HEK293 (cell line): ENCODE measurements at regions not wholly inside any gene's neighbourhood (a gene's known extent, or its start where the extent isn't known, plus 50 kb on each side); places are given as distances from the start of the nearest gene placed in this dataset.

Source experiments
- MYNN ChIP-seq: fragments of 450-650 bp; formaldehyde crosslinking; IDR thresholded peaks from 2 replicates; pipeline ENCODE4 v1.5.1; 2016; ENCODE audit warnings: missing biosample characterization, missing genetic modification characterization, borderline replicate concordance
- ZBTB48 ChIP-seq: fragments of 450-650 bp; formaldehyde crosslinking; IDR thresholded peaks from 2 replicates; pipeline ENCODE4 v1.5.1; 2016; ENCODE audit warnings: missing biosample characterization, missing genetic modification characterization
- ZNF114 ChIP-seq: fragments of 450-650 bp; formaldehyde crosslinking; IDR thresholded peaks from 2 replicates; pipeline ENCODE4 v1.5.0; 2017; ENCODE audit warnings: missing biosample characterization, missing genetic modification characterization
- ZNF18 ChIP-seq: fragments of 450-650 bp; formaldehyde crosslinking; IDR thresholded peaks from 2 replicates; pipeline ENCODE4 v1.5.1; 2016; ENCODE audit warnings: missing biosample characterization, missing genetic modification characterization
- ZNF214 ChIP-seq: fragments of 450-650 bp; formaldehyde crosslinking; IDR thresholded peaks from 2 replicates; pipeline ENCODE4 v1.5.1; 2017; ENCODE audit warnings: missing biosample characterization, mild to moderate bottlenecking, missing genetic modification characterization, borderline replicate concordance
- ZNF292 ChIP-seq: fragments of 450-650 bp; formaldehyde crosslinking; IDR thresholded peaks from 2 replicates; pipeline ENCODE4 v1.5.1; 2016; ENCODE audit warnings: low read depth, missing biosample characterization, missing genetic modification characterization, borderline replicate concordance
- ZNF423 ChIP-seq: fragments of 450-650 bp; formaldehyde crosslinking; IDR thresholded peaks from 2 replicates; pipeline ENCODE4 v1.5.1; 2016; ENCODE audit warnings: missing biosample characterization, missing genetic modification characterization
- TF ChIP-seq, protein P1 (sequence below): fragments of 450-650 bp; formaldehyde crosslinking; IDR thresholded peaks from 2 replicates; pipeline ENCODE4 v1.5.1; 2016; ENCODE audit warnings: missing biosample characterization, missing genetic modification characterization

DNA sequence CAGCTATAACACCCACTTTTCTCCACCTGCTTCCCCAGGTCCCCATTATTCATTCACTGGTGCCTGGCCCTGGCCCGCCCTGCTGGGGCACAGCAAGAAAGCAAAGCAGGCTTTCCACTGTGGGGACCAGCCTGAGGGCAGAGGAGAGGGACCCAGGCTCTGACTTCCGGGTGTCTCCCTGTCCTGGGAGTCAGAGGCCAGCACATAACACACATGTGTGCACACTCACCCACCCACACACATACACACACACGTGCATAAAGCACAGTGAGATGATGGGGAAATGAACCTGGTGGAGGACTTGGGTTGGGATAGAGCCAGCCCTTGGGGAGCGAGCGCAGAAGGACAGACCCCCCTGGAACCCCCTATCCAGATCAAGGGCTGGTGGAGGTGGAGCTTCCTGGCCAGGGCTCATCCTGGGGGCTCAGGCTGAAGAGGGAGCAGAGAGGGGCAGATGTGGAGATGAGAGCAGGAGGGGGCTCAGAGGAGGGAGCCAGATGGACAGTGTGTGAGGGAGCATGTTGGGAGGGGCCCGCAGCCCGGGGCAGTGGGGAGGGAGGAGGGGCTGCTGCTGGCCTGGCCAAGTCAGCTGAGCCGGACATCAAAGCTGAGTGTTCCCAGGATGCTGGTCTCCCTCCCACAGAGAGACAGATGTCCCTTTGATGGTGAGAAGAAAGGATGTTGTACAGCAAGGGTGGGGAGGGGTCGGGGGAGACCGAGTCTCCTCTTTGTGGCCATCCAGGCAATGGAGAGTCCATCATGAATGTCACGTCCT, 78.2 kb downstream of the LINGO1 start:
- no peak for TF ChIP-seq ZNF214 (tag by site-specific recombination)
- TF ChIP-seq ZNF18 (tag by site-specific recombination), result no peak
- TF ChIP-seq, protein P1, sequence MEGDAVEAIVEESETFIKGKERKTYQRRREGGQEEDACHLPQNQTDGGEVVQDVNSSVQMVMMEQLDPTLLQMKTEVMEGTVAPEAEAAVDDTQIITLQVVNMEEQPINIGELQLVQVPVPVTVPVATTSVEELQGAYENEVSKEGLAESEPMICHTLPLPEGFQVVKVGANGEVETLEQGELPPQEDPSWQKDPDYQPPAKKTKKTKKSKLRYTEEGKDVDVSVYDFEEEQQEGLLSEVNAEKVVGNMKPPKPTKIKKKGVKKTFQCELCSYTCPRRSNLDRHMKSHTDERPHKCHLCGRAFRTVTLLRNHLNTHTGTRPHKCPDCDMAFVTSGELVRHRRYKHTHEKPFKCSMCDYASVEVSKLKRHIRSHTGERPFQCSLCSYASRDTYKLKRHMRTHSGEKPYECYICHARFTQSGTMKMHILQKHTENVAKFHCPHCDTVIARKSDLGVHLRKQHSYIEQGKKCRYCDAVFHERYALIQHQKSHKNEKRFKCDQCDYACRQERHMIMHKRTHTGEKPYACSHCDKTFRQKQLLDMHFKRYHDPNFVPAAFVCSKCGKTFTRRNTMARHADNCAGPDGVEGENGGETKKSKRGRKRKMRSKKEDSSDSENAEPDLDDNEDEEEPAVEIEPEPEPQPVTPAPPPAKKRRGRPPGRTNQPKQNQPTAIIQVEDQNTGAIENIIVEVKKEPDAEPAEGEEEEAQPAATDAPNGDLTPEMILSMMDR (tag by site-specific recombination), result no peak
- TF ChIP-seq ZBTB48 (tag by site-specific recombination), result no peak
- no peak for TF ChIP-seq ZNF292
- TF ChIP-seq MYNN, result no peak
- TF ChIP-seq ZNF423 (tag by site-specific recombination), result no peak
- no peak for TF ChIP-seq ZNF114
